Gastrocnemius medialis (tissue), 4 donors: ENCODE measurements at regions not wholly inside any gene's neighbourhood (a gene's known extent, or its start where the extent isn't known, plus 50 kb on each side); places are given as distances from the start of the nearest gene placed in this dataset.

Experiments used
- POLR2A ChIP-seq, 2 donors: fragments of 450-650 bp; IDR thresholded peaks; one replicate each; pipeline ENCODE4 v1.6.1; 2017; ENCODE audit warnings: antibody characterized with exemption in 2 of 2, mild to moderate bottlenecking in 2 of 2, moderate library complexity in 2 of 2
- TF ChIP-seq, protein P1 (sequence below), 5 experiments: fragments of 450-650 bp in 3 of 5; fragments of 200-600 bp in 2 of 5; sonication (generic) in 2 of 5; IDR thresholded peaks in 4 of 5; conservative IDR thresholded peaks in 1 of 5; 1 replicate in 4 of 5; 2 replicates in 1 of 5; pipeline ENCODE4 v1.5.1; 2016 to 2019; ENCODE audit warnings: antibody characterized with exemption in 5 of 5, mild to moderate bottlenecking in 3 of 5, moderate library complexity in 3 of 5

DNA sequence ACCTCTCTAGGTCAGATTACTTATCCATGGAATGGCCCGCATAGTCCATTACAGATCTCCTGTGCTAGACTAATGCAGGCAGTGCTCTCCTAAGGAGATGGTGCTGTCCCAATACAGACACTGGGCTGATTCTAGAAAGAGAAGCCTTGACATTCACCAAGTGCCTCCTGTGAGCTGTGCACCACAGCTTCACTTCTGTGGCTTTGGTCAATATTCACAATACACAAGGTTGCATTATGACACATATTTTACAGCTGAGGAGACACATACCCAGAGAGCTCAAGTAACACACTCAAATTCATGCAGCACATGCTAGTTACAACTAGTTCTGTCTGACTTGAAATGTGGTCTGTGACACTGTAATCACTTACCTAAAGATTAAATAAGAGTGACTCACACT is 59.4 kb upstream of the LRRC8B start:
- TF ChIP-seq, protein P1, sequence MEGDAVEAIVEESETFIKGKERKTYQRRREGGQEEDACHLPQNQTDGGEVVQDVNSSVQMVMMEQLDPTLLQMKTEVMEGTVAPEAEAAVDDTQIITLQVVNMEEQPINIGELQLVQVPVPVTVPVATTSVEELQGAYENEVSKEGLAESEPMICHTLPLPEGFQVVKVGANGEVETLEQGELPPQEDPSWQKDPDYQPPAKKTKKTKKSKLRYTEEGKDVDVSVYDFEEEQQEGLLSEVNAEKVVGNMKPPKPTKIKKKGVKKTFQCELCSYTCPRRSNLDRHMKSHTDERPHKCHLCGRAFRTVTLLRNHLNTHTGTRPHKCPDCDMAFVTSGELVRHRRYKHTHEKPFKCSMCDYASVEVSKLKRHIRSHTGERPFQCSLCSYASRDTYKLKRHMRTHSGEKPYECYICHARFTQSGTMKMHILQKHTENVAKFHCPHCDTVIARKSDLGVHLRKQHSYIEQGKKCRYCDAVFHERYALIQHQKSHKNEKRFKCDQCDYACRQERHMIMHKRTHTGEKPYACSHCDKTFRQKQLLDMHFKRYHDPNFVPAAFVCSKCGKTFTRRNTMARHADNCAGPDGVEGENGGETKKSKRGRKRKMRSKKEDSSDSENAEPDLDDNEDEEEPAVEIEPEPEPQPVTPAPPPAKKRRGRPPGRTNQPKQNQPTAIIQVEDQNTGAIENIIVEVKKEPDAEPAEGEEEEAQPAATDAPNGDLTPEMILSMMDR (IDR thresholded peaks at IDR 0.05 in 4 of 5, conservative IDR thresholded peaks at IDR 0.05 in 1 of 5) = no peak
- TF ChIP-seq POLR2A (IDR thresholded peaks at IDR 0.05) = no peak
